ENCODE measurements at regions not wholly inside any gene's neighbourhood (a gene's known extent, or its start where the extent isn't known, plus 50 kb on each side); places are given as distances from the start of the nearest gene placed in this dataset.

DNA sequence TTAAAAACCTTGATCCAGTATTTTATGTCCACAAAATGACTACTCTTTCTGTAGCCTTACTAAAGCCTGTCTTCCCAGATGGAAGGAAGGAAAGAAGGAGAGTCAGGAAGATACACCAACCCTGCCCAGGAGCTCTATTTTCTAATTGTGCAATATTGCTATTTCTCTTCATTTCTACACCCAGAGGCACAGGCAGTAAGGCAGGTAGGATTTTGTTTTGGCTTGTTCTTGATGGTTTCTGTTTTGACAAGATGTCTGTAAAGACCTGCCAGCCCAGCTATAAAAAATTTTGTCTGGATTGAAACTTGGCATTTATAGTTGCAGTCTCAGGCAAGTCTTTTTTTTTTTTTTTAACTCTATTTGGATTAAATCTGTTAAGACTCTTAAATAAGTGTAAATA lies 587.5 kb upstream of the ARID1B start:
- TF ChIP-seq, protein P1, sequence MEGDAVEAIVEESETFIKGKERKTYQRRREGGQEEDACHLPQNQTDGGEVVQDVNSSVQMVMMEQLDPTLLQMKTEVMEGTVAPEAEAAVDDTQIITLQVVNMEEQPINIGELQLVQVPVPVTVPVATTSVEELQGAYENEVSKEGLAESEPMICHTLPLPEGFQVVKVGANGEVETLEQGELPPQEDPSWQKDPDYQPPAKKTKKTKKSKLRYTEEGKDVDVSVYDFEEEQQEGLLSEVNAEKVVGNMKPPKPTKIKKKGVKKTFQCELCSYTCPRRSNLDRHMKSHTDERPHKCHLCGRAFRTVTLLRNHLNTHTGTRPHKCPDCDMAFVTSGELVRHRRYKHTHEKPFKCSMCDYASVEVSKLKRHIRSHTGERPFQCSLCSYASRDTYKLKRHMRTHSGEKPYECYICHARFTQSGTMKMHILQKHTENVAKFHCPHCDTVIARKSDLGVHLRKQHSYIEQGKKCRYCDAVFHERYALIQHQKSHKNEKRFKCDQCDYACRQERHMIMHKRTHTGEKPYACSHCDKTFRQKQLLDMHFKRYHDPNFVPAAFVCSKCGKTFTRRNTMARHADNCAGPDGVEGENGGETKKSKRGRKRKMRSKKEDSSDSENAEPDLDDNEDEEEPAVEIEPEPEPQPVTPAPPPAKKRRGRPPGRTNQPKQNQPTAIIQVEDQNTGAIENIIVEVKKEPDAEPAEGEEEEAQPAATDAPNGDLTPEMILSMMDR (optimal IDR thresholded peaks at IDR 0.05 in 1 of 3, IDR thresholded peaks at IDR 0.05 in 1 of 3, conservative IDR thresholded peaks at IDR 0.05 in 1 of 3; ENCODE audit: extremely low read depth in 1 of 3, insufficient read depth in 2 of 3, low read length in 3 of 3): no peak
- TF ChIP-seq EZH2 (IDR thresholded peaks at IDR 0.05; ENCODE audit: low read length): no peak

Measured in keratinocyte (primary cell).